ENCODE measurements at regions not wholly inside any gene's neighbourhood (a gene's known extent, or its start where the extent isn't known, plus 50 kb on each side); places are given as distances from the start of the nearest gene placed in this dataset.

DNA sequence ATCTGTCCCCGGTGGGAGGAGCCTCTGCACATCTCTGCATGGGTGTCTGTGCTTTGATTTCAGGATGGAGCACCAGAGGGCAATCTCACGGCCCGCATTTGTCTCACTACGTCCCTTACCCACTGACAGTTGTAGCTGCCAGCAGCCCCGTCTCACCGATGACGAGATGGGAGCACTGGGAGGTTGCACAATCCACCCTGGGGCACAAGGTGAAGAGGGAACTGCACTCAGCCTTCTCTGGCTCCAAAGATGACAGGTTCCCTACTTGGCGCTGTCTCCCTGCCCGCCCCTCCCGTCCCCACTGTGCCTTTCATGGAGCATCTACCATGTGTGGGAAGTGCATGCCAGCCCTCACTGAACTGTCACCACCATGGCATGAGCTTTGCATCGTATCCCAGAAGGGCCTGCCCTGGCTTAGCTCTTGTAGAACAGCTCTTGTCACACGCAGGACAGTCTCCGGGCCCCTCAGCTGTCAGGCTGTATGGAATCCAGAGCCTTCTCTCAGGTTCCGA is 99.9 kb upstream of the PMEPA1 start:
- DNase-seq (ENCODE audit: insufficient read length, low spot score) (no peak), FAIRE-seq (no peak)
- TF ChIP-seq SPI1 (IDR thresholded peaks at IDR 0.05; ENCODE audit: low read depth, low read length), result no peak
- TF ChIP-seq PAX5 (IDR thresholded peaks at IDR 0.05; ENCODE audit: insufficient read depth, low read length, severe bottlenecking), result no peak
- TF ChIP-seq POU2F2 (IDR thresholded peaks at IDR 0.05; ENCODE audit: low read depth, low read length), result no peak
- no peak for TF ChIP-seq POLR2A (IDR thresholded peaks at IDR 0.05; ENCODE audit: low read depth, low read length)
- no peak for TF ChIP-seq POLR2AphosphoS5 (IDR thresholded peaks at IDR 0.05; ENCODE audit: low read depth, low read length)
- no peak for TF ChIP-seq TAF1 (IDR thresholded peaks at IDR 0.05; ENCODE audit: low read depth, low read length)

DNA sequence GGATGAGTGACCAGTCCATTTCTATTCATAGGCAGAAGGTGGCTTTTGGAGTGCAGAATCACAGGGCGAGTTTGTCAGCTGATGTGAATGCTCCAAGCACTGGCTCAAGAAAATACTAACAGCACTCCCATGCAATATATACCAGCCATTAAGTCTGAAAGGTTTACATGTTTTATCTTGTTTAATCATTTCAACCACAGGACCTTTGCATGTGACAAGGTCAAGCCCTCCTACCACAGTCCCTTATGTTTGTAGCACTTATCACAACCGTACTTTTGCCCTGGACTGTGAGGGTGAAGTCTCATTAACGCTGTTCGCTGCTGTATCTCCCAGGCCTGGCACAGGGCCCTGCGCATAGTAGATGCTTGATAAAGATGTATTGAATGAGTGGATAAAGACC is 99.3 kb upstream of the PMEPA1 start:
- DNase-seq (ENCODE audit: insufficient read length, low spot score) (no peak), FAIRE-seq (no peak)
- TF ChIP-seq POU2F2 (IDR thresholded peaks at IDR 0.05; ENCODE audit: low read depth, low read length), result no peak
- no peak for TF ChIP-seq SPI1 (IDR thresholded peaks at IDR 0.05; ENCODE audit: low read depth, low read length)
- TF ChIP-seq POLR2A (IDR thresholded peaks at IDR 0.05; ENCODE audit: low read depth, low read length), result no peak
- TF ChIP-seq PAX5 (IDR thresholded peaks at IDR 0.05; ENCODE audit: insufficient read depth, low read length, severe bottlenecking), result no peak
- TF ChIP-seq TAF1 (IDR thresholded peaks at IDR 0.05; ENCODE audit: low read depth, low read length), result no peak
- TF ChIP-seq POLR2AphosphoS5 (IDR thresholded peaks at IDR 0.05; ENCODE audit: low read depth, low read length), result no peak

DNA sequence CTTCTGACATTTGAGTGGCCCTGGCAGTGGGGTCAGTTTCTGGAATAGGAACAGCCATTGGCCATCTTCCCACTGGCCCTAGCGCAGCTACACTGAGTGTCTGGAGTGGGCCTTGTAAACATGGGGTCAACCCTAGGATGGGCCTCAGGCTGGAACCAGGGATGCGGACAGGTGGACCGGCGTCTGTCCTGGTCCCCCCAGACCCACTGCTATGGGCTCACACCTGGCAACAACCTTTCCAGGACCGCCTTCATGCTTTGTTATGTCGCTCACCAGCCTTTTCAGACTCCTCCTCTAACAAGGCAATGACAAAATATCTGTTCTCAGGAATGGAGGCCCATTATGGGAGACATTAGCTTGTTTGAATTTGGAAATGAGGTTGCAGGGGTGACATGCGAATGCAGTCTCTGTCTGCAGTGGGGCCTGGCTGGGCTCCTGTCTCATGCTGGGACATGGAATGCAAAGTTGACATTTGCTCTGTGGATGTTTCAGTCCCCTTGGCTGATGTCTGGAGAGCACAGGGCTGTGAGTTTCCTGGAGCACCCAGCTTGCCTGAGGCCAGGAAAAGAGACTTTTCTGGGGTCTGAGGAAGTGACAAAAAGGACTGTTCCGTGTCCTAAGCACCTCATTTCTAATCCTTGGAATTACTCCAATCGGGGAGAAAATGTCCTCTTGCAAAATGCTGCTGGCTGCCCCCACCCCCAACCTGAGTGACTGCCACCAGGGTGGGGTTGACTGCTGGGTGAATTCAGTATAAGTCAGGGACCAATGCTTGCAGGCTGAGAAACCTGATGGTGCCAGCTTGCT is 98.7 kb upstream of the PMEPA1 start:
- TF ChIP-seq TAF1 (IDR thresholded peaks at IDR 0.05; ENCODE audit: low read depth, low read length) (no peak), POLR2AphosphoS5 (IDR thresholded peaks at IDR 0.05; ENCODE audit: low read depth, low read length) (no peak), POLR2A (IDR thresholded peaks at IDR 0.05; ENCODE audit: low read depth, low read length) (no peak), POU2F2 (IDR thresholded peaks at IDR 0.05; ENCODE audit: low read depth, low read length) (no peak), PAX5 (IDR thresholded peaks at IDR 0.05; ENCODE audit: insufficient read depth, low read length, severe bottlenecking) (no peak), SPI1 (IDR thresholded peaks at IDR 0.05; ENCODE audit: low read depth, low read length) (no peak)
- DNase-seq (ENCODE audit: insufficient read length, low spot score) (no peak), FAIRE-seq (no peak)

DNA sequence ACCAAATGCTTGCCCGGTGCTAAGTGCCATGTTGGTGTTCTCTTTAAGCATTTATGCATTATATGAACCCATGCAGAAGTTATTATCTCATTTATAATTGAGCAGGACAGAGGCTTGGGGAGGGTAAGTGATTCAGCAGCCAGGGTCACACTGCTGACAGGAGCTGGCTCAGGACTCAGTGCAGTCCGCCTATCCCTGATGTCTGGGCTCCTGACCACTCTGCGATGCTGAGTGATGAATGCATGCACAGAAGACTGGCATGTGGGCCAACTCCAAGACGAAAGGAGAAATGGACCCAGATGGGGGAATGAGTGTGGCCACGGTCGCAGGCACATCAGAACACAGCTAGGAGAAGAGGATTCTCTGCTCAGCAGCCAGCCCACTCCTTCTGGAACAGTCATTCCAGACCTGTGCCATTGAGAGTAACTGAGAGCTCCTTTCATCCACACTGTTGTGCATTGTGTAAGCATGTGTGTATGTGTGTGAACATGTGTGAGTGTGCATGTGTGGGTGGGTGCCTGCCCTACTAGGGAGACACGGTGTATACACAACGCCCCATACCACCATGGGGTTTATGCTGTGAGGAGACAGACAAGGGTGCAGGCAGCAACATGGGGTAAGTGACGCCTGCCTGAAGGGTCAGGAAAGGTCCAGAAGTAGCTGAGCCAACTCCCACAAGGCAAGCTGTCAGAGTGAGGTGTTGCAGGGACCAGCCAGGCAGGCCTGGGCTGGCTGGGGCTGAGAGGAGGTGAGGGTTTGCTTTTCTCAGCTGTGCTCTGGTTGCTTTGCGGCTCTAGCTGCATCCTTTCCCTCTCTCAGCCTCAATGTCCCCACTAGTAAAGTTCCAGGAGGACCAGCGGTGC is 97.8 kb upstream of the PMEPA1 start:
- FAIRE-seq (no peak), DNase-seq (ENCODE audit: insufficient read length, low spot score) (no peak)
- TF ChIP-seq TAF1 (IDR thresholded peaks at IDR 0.05; ENCODE audit: low read depth, low read length) (no peak), POLR2A (IDR thresholded peaks at IDR 0.05; ENCODE audit: low read depth, low read length) (no peak), SPI1 (IDR thresholded peaks at IDR 0.05; ENCODE audit: low read depth, low read length) (no peak), PAX5 (IDR thresholded peaks at IDR 0.05; ENCODE audit: insufficient read depth, low read length, severe bottlenecking) (no peak), POU2F2 (IDR thresholded peaks at IDR 0.05; ENCODE audit: low read depth, low read length) (no peak), POLR2AphosphoS5 (IDR thresholded peaks at IDR 0.05; ENCODE audit: low read depth, low read length) (no peak)

DNA sequence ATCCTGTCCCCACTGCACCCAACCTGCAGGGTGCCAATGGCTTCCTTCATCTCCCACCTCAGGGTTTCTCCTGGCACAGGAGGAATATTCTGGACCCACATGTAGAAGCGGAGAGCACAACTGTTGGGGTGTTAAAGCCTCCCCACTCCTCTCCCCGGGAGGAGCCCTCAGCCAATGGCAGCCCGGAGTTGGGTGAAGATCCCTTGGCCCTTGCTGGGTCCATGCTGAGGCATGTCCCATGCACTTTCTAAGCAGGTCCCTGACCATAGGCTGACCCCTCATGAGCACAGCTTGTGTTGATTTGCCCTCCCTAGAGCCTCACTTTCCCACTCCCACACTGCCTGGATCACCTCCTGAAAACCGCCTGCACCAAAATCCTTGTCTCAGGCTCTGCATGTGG is 97.2 kb upstream of the PMEPA1 start:
- TF ChIP-seq TAF1 (IDR thresholded peaks at IDR 0.05; ENCODE audit: low read depth, low read length) (no peak), POU2F2 (IDR thresholded peaks at IDR 0.05; ENCODE audit: low read depth, low read length) (no peak), PAX5 (IDR thresholded peaks at IDR 0.05; ENCODE audit: insufficient read depth, low read length, severe bottlenecking) (no peak), POLR2AphosphoS5 (IDR thresholded peaks at IDR 0.05; ENCODE audit: low read depth, low read length) (no peak), POLR2A (IDR thresholded peaks at IDR 0.05; ENCODE audit: low read depth, low read length) (no peak), SPI1 (IDR thresholded peaks at IDR 0.05; ENCODE audit: low read depth, low read length) (no peak)
- FAIRE-seq, result no peak
- DNase-seq (ENCODE audit: insufficient read length, low spot score), result no peak

DNA sequence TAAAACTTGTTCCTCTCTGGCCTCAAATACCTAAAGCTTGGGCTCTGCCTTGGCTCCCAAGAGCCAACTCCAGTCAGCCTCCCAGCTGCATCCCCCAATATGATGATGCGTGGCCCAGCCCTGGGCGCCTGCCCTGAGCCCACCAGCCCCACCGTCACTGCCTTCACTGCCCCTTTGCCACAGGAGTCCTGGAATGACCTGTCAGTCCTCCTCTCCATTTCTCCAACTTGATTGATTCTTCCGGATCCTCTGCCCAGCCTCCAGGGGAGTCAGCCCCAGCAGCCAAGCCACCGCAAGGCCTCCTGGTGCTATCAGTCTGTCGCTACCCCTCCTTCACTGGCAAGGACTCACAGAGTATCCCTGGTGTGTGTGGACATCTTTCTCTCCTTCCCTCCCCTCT is 96.7 kb upstream of the PMEPA1 start:
- FAIRE-seq, result no peak

DNA sequence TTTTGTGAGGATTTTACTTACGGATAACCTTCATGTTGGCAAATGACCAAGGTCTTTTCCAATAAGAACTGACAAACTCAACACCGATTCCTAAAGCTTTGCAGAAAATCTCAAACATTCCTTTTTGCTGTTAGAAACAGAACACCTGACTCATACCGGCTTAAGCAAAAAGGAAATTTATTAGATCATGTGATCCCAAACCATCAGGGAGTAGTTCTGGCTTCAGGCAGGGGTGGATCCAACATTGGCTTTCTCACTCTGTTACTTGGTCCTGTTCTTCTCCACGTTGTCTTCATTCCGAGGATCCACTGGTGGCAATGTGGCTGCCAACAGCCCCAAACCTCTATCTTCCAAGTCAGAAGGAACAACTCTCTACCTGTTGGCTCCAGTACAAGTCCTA is 95.9 kb upstream of the PMEPA1 start:
- FAIRE-seq (no peak), DNase-seq (ENCODE audit: insufficient read length, low spot score) (no peak)
- TF ChIP-seq POLR2AphosphoS5 (IDR thresholded peaks at IDR 0.05; ENCODE audit: low read depth, low read length), result no peak
- TF ChIP-seq SPI1 (IDR thresholded peaks at IDR 0.05; ENCODE audit: low read depth, low read length), result no peak
- TF ChIP-seq POLR2A (IDR thresholded peaks at IDR 0.05; ENCODE audit: low read depth, low read length), result no peak
- TF ChIP-seq PAX5 (IDR thresholded peaks at IDR 0.05; ENCODE audit: insufficient read depth, low read length, severe bottlenecking), result no peak

More for the DNA sequence above, 96.7 kb upstream of the PMEPA1 start:
- DNase-seq (ENCODE audit: insufficient read length, low spot score), result no peak
- TF ChIP-seq POU2F2 (IDR thresholded peaks at IDR 0.05; ENCODE audit: low read depth, low read length) (no peak), TAF1 (IDR thresholded peaks at IDR 0.05; ENCODE audit: low read depth, low read length) (no peak), POLR2A (IDR thresholded peaks at IDR 0.05; ENCODE audit: low read depth, low read length) (no peak), SPI1 (IDR thresholded peaks at IDR 0.05; ENCODE audit: low read depth, low read length) (no peak), POLR2AphosphoS5 (IDR thresholded peaks at IDR 0.05; ENCODE audit: low read depth, low read length) (no peak)

DNA sequence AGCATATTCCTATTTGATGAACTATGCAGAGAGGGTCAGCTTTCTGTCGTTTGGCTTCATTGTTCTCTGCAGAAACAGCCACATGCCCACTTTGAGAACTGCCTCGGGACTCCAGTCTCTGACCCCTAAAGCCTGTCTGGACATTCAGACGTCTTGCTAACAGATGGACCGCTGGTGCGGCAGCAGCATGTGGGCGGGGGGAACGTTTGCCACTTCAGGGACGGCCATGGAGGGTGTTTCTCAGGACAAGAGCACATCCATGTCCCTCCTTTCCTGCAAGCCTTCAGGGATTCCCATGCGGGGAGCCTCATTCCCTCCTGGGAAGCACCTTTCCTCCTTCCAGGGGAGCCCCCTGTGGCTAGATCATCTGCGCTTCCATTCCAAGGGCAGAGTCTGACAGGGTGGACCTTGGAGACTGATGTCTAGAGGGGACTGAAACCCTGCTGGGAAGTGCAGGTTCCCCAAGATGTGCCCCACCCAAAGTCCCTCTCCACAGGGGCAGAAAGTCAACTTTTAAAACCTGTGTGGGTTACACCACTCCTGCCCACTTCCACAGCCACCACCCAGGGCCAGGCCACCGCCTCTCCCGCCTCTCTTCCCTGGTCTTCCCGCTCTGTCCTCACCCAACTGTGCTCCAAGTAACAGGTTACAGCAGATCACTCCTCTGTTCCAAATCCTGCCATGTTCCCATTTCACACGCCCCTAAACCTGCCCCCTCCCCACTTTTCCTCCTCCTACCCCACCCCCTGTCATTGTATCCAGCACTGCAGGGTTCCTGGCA is 94.8 kb upstream of the PMEPA1 start:
- FAIRE-seq (no peak), DNase-seq (ENCODE audit: insufficient read length, low spot score) (no peak)
- TF ChIP-seq POLR2AphosphoS5 (IDR thresholded peaks at IDR 0.05; ENCODE audit: low read depth, low read length) (no peak), TAF1 (IDR thresholded peaks at IDR 0.05; ENCODE audit: low read depth, low read length) (no peak), SPI1 (IDR thresholded peaks at IDR 0.05; ENCODE audit: low read depth, low read length) (no peak), PAX5 (IDR thresholded peaks at IDR 0.05; ENCODE audit: insufficient read depth, low read length, severe bottlenecking) (no peak), POU2F2 (IDR thresholded peaks at IDR 0.05; ENCODE audit: low read depth, low read length) (no peak)

Data from GM12891 (cell line).